Upper lobe of left lung (tissue), 6 donors: ENCODE measurements at regions not wholly inside any gene's neighbourhood (a gene's known extent, or its start where the extent isn't known, plus 50 kb on each side); places are given as distances from the start of the nearest gene placed in this dataset.
A peak's percentile ranks its signal among the peaks of the same experiment; 100 is the strongest.

ENCODE experiments used
- ATAC-seq, 2 donors: fragments of 200-7000 bp; cut with Tn5 transposase; one replicate each; pipeline ENCODE4 v1.9.1; 2022; ENCODE audit warnings: mild to moderate bottlenecking in 2 of 2, moderate library complexity in 2 of 2; ENCODE audit not compliant: low FRiP score in 2 of 2
- DNase-seq, 2 donors: peaks; one replicate each; pipeline ENCODE4 v3.0.0-alpha.2; 2019 to 2020
- H3K27ac ChIP-seq, 4 donors: fragments of 200-600 bp; sonication (generic); one replicate each; pipeline ENCODE4 v1.5.1; 2016 to 2019
- H3K27me3 ChIP-seq, 4 donors: fragments of 200-600 bp; sonication (generic); one replicate each; pipeline ENCODE4 v1.5.1; 2017 to 2019
- H3K36me3 ChIP-seq, 4 donors: fragments of 200-600 bp; sonication (generic); one replicate each; pipeline ENCODE4 v1.5.1; 2016 to 2019
- H3K4me1 ChIP-seq, 4 donors: fragments of 200-600 bp; sonication (generic); one replicate each; pipeline ENCODE4 v1.5.1; 2018 to 2019
- H3K4me3 ChIP-seq, 4 donors: fragments of 200-600 bp; sonication (generic); one replicate each; pipeline ENCODE4 v1.5.1; 2017 to 2019; ENCODE audit warnings: mild to moderate bottlenecking in 2 of 4, moderate library complexity in 1 of 4
- H3K9me3 ChIP-seq, 4 donors: fragments of 200-600 bp; sonication (generic); one replicate each; pipeline ENCODE4 v1.5.1; 2018 to 2019
- EP300 ChIP-seq, 4 donors: sonication (generic); formaldehyde crosslinking; IDR thresholded peaks; one replicate each; pipeline ENCODE4 v1.5.1; 2017; ENCODE audit warnings: antibody characterized with exemption in 4 of 4, control low read depth in 2 of 4
- POLR2A ChIP-seq, 4 donors: fragments of 450-650 bp; IDR thresholded peaks; one replicate each; pipeline ENCODE4 v1.5.1; 2016 to 2017; ENCODE audit warnings: antibody characterized with exemption in 4 of 4, mild to moderate bottlenecking in 2 of 4
- POLR2AphosphoS5 ChIP-seq, 2 donors: sonication (generic); formaldehyde crosslinking; IDR thresholded peaks; one replicate each; pipeline ENCODE4 v1.5.1; 2017; ENCODE audit warnings: antibody characterized with exemption in 2 of 2
- WGBS, 2 donors: methylation state at CpG; one replicate each; pipeline ENCODE4 v1.1.5; 2017 to 2018; 5-methylcytosine and 5-hydroxymethylcytosine counted together
- small RNA-seq, 4 donors: library from RNA; depleted of rRNA; stranded (forward); fragments of <200 nt; gene quantifications; one replicate each; pipeline ENCODE3, GENCODE V24; 2016
- TF ChIP-seq, protein P1 (sequence below), 6 experiments: fragments of 450-650 bp in 4 of 6; fragments of 200-600 bp in 2 of 6; sonication (generic) in 2 of 6; IDR thresholded peaks; one replicate each; pipeline ENCODE4 v1.5.1; 2016 to 2019; ENCODE audit warnings: antibody characterized with exemption in 6 of 6
- donor health status: DM: no; HTN: no; CAD: no; lungs with moderate emphysema.
- donor health status: DM: no; HTN: yes; CAD: no; lungs with severe emphysema.

GRCh38 chr12:98456041-98456440 lies 59.3 kb upstream of the TMPO start:
- WGBS, 2 donors = 70 to 84% methylated on average over 3 of the region's 3 CpGs
- DNase-seq = no peak
- ATAC-seq = no peak
- Histone ChIP-seq H3K4me1 (peaks cover 6 to 9% (median 7%) of the 10 kb centered on the region in 4 donors), H3K9me3 (no peaks in the 10 kb centered on the region), H3K36me3 (no peaks in the 10 kb centered on the region), H3K27me3 (peaks cover 0 to 4% (median 2%) of the 10 kb centered on the region in 4 donors), H3K27ac (no peak overlapping the region), H3K4me3 (no peak overlapping the region)
- TF ChIP-seq POLR2A (IDR thresholded peaks at IDR 0.05) = no peak
- TF ChIP-seq, protein P1, sequence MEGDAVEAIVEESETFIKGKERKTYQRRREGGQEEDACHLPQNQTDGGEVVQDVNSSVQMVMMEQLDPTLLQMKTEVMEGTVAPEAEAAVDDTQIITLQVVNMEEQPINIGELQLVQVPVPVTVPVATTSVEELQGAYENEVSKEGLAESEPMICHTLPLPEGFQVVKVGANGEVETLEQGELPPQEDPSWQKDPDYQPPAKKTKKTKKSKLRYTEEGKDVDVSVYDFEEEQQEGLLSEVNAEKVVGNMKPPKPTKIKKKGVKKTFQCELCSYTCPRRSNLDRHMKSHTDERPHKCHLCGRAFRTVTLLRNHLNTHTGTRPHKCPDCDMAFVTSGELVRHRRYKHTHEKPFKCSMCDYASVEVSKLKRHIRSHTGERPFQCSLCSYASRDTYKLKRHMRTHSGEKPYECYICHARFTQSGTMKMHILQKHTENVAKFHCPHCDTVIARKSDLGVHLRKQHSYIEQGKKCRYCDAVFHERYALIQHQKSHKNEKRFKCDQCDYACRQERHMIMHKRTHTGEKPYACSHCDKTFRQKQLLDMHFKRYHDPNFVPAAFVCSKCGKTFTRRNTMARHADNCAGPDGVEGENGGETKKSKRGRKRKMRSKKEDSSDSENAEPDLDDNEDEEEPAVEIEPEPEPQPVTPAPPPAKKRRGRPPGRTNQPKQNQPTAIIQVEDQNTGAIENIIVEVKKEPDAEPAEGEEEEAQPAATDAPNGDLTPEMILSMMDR (IDR thresholded peaks at IDR 0.05) = no peak
- TF ChIP-seq EP300 (IDR thresholded peaks at IDR 0.05) = no peak
- no peak for TF ChIP-seq POLR2AphosphoS5 (IDR thresholded peaks at IDR 0.05)

- peak; percentile 78 to 95 for ATAC-seq
- TF ChIP-seq POLR2A (IDR thresholded peaks at IDR 0.05) = no peak
- TF ChIP-seq POLR2AphosphoS5 (IDR thresholded peaks at IDR 0.05) = no peak
- TF ChIP-seq, protein P1 (IDR thresholded peaks at IDR 0.05) = no peak
- no peak for TF ChIP-seq EP300 (IDR thresholded peaks at IDR 0.05)
- Histone ChIP-seq H3K27ac (peak overlapping the region in 1 of 4 donors; percentile 52), H3K36me3 (no peaks in the 10 kb centered on the region), H3K9me3 (no peaks in the 10 kb centered on the region), H3K4me1 (peaks cover 6 to 9% (median 7%) of the 10 kb centered on the region in 4 donors), H3K27me3 (peaks cover 0 to 4% (median 2%) of the 10 kb centered on the region in 4 donors), H3K4me3 (peak overlapping the region in 3 of 4 donors; percentile 38 to 53 (median 52))
- peak; percentile 49 to 92 for DNase-seq
- WGBS, 2 donors = 37 to 44% methylated on average over 18 to 21 of the region's 50 CpGs
Measured at GRCh38 chr12:98456576-98457573, 58.5 kb upstream of the TMPO start.

DNA sequence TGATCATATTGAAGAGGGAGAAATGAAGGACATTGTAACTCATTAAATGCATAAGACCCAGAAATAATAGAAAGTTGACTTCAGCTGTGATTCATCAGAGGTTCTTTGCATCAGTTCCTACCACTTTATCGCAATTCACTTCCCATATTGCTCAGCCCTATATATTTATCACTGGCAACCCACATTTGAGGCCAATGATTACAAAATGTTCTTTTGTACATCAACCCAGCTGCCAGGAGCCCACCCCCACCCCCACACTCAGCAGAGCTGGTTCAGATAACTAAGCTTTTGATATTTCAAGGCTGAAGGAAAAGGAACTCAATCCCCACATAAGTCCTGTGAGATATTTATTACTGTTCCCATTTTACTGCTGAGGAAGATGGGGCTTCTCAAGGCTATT lies 51.2 kb upstream of the TMPO start:
- no peaks in the 10 kb centered on the region for H3K27me3 ChIP-seq
- no peak overlapping the region for H3K27ac ChIP-seq
- WGBS, 2 donors = 60 to 65% methylated on average over 1 of the region's 1 CpG
- H3K9me3 ChIP-seq = no peaks in the 10 kb centered on the region
- peaks cover 0 to 10% (median 8%) of the 10 kb centered on the region in 4 donors for H3K4me1 ChIP-seq
- ATAC-seq (peak in 1 of 2 donors; percentile 72), DNase-seq (no peak)
- TF ChIP-seq POLR2A (IDR thresholded peaks at IDR 0.05) (no peak), EP300 (IDR thresholded peaks at IDR 0.05) (peak in 1 of 4 donors; percentile 23), POLR2AphosphoS5 (IDR thresholded peaks at IDR 0.05) (no peak)
- TF ChIP-seq, protein P1 (IDR thresholded peaks at IDR 0.05) = no peak
- H3K4me3 ChIP-seq = no peak overlapping the region
- H3K36me3 ChIP-seq = no peaks in the 10 kb centered on the region

- H3K36me3 ChIP-seq = no peaks in the 10 kb centered on the region
- TF ChIP-seq, protein P1 (IDR thresholded peaks at IDR 0.05) = no peak
- TF ChIP-seq POLR2A (IDR thresholded peaks at IDR 0.05) (no peak), POLR2AphosphoS5 (IDR thresholded peaks at IDR 0.05) (no peak), EP300 (IDR thresholded peaks at IDR 0.05) (no peak)
- no peaks in the 10 kb centered on the region for H3K9me3 ChIP-seq
- no peak overlapping the region for H3K27ac ChIP-seq
- peaks cover 0 to 10% (median 8%) of the 10 kb centered on the region in 4 donors for H3K4me1 ChIP-seq
- no peak overlapping the region for H3K4me3 ChIP-seq
- no peaks in the 10 kb centered on the region for H3K27me3 ChIP-seq
- no peak for DNase-seq
- WGBS, 2 donors = 76 to 90% methylated on average over 1 of the region's 1 CpG
- no peak for ATAC-seq
Measured at GRCh38 chr12:98465505-98465904, 49.9 kb upstream of the TMPO start.

Small RNAs in the stretch of these regions (small RNA-seq; reads per million reads assigned to genes)
- 0 reads per million in 4 donors for gene AC018659.1
- gene MIR4303 = 0 reads per million in 4 donors
- 0 reads per million in 4 donors for gene MIR4495
- 0 reads per million in 4 donors for gene RNU4-41P
- 0 to 0.26 (median 0) reads per million in 4 donors for gene RNU6-36P
